DMS153 treated with DMSO at 0.1 percent for 48 hours (cell line): ENCODE measurements at regions not wholly inside any gene's neighbourhood (a gene's known extent, or its start where the extent isn't known, plus 50 kb on each side); places are given as distances from the start of the nearest gene placed in this dataset.

Experiments
- DNase-seq: peaks from one replicate; lab custom pipeline; 2025; ENCODE audit not compliant: unreplicated experiment; lab: John Stamatoyannopoulos, UW

DNA sequence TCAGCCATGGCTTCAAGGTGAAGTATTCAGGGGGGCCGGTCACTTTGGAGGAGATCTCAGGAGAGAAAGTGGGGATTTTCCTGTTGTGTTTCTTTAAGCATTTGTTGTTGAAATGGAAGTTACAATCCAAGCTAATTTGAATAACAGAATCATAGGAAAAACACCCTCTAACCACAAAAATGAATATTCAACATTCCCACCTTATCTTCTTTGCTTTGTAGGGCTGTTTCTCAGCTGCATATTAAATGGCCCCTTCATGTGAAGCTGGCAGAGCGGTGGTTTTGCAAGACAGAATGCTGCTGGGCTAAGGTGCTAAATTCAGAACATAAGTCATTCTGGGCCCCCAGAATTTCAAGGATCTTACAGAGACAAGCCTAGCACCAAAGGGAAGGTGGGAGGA, 279.0 kb downstream of the RRAGC start:
- DNase-seq, result no peak

DNA sequence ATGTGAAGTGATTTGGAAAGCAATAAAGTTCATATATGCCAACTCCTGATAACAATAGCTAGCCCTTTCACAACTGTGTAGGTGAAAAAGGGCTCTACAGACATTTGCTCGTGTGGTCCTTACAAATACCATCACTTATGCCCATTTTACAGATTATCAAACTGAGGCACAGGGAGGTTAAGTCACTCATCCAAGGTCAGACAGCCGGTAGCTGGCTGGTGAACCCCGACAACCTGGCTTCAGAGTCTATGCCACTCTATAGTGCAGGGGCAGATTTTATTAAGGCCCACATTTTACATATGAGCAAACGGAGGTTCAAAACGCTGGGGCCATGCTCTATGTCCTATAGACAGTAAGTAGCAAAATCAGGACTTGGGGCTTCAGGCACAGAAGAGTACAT, 280.5 kb downstream of the RRAGC start:
- no peak for DNase-seq

DNA sequence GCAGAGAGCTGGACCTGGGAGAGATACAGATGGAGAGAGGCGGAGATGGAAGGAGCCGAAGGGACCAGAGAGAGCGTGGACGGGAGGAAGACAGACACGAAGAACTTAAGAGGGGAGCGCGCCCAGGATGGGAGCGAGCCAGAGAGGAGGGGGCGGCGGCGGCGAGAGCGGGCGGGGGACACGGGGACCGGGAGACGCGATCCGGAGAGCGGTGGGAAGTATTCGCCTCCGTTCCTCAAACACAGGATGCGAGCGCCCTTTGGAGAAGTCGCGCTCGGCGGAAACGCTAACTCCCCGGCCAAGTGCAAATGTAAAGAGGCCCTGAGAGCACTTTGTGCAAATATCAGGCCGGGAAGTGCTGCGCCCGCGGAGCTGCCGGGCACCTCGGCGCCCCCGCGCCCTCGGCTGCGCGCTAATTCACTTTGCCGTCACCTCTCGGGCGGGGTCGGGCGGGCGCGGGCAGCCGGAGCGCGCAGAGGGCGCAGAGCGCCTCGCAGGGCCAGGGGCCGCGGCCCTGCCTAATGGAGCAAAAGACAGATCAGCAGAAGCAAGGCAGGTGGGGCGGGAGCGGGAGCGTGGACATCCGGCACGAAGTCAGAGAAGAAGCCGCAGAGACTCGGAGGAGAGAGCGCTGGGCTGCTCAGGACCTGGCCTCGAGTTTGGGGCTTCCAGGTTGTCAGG, 281.2 kb downstream of the RRAGC start:
- DNase-seq, result peak; percentile 18

DNA sequence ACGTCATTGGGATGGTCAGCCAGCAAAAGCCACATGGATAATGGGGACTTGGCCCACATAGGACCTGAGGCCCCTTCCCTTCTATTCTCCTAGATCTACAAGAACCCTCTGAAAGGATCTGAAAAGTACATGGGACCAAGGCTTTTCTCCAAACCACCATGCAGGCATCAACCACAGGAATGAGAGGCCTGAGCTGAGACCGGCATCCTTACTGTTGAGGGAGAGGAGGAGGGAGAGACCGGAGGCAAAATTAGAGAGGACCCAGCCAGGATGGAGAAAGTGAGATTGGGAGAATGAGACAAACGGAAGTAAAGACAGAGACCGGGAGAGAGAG, 281.7 kb downstream of the RRAGC start:
- DNase-seq, result no peak

DNA sequence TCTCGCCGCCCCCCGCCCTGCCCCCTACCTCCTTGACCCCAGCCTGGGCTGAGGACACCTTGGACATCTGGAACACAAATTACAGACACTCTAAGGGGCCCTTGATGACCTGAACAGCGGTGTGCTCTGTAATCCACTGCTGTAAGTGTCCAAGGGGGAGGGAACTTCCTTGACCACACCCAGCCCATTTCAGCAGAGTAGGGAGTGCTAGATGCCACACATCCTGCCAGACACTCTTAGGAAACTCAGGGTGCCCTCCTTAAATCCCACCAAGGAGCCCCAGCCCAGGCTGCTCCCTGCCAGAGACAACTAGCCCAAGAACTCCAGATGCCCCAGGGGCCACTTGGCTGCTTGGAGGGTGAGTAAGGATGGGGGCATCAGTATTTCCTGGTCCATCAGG, 282.2 kb downstream of the RRAGC start:
- DNase-seq, result no peak

DNA sequence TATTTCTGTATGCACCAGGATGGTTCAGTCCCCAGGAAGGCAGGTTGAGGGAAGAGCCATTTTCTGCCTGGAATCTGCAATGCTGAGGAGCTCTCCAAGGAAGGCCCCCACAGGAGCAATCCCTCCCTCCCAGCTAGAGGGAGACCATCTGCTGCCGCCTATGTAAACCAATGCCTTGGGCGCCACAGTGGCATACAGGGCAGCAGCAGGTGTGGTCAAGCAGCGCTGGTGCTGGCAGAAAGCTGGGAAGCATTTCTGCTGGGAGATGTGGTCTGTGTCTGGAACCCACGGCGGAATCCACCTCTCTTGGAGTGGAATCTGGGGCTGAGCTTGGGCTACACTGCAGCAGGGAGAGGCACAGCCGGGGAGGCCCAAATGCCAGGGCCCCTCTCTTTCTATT, 283.3 kb downstream of the RRAGC start:
- DNase-seq, result no peak

DNA sequence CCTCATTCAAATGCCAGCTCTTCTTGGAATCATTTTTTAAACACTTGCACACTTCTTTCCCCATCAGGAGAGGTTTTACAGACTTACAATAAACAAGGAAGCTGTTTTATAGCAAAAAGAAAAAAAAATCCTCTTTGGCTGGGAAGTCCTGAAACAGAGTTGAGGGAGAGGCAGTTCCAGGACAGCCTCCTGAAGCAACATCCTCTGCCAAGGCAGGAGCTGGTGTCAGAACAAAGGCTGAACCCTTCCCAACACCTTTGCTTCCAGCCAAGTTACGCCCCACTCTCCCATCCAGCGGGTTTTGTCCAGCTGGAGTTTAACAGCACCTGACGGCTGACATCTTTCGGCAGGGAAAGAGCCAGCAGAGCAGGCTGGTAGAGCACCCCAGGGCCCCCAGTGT, 287.8 kb downstream of the RRAGC start:
- no peak for DNase-seq

DNA sequence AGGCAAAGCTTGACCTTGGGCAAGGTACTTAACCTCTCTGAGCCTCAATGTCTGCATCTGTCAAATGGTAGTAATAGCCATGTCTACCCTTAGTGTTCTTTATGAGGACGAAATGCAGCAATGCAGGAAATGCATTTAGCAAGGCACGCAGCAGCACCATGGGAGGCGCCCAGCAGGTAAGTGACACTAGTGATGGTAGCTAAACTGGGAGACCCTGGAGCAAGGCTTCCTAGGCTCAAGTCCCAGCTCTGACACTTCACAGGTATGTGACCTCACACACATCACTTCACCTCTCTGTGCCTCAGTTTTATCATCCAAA, 289.0 kb downstream of the RRAGC start:
- DNase-seq, result no peak

DNA sequence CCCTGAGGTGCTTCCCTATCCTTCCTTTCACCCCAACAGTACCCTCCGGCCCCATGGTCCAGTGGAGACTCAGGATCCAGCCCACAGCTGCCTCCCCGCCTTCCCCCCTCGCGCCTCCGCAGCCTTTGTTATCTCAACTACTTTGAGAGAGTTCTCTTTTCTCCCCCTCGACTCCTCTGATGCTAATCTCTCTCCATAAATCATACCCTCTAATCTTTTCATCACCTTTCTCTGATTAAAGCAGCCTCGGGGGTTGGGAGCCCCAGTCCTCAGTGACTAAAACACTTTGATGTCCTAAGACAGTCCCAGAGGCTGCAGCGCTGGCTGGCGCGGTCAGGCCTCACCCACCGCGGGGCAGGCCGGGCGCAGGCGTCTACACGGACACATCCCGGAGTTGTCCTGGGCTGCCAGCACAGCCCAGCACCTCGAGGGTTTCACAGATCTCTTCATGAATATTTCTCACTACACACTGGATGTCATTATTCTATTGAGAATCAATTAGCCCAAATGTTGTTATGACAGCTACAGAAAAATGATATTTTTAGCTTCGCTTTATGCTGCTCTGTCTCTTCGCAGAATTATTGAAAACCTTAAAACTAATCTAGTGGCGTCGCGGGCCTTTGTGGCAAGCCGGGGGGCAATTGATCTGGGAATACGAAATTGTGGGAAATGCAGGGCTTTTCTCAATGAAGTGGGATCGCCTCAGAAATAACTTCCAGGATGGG, 289.5 kb downstream of the RRAGC start:
- DNase-seq, result no peak

DNA sequence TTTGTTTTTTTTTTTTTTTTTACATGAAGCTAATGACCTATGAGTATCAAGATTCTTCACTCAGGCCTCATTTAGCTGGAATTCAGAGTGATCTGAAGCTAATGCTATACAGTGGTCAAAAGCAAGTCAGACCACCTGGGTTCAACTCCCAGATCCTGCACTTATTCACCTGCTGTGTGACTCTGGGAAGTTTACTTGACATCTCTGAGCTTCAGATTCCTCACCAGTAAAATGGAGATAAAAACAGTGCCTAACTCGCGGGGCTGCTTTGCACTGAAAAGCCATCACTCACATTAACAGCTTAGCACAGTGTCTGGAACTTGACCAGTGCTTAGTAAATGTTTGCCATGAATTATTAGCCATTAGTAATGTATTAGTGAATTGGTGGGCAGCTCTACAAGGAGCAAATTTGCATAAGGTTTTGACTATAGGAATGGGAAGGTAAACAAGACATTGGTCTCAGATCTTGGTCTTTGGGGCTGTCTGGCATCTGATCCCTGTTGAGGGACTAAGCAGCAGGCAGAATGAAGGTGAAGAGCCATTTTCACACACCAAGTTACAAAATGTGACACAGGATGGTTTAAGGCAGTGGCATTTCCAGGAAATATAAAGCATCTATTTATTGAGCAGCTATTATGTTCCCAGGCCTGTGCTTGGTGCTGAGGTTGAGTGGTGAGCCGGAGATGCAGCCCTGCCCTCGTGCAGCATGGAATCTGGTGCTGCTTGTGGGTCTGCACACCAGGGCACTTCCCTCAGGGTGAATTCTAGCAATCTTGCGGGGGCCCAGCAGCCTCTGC, 291.3 kb downstream of the RRAGC start:
- DNase-seq, result no peak

DNA sequence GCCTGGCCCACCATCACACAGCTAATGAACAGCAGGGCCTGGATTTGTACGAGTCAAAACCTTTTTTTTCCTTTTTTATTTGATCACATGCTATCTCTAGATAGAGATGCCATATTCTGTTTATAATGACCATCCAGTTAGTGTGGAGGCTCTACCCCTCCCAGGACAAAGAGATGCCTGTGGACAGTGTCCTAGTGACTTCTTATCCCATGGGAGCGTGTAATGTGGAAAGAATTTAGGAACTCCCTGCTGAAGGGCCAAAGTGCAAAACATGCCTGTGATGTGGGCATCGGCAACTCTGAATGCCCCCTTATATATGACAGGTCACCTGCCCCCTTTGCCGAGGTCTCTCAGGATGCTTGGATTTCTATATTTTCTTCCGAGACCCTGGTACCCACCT, 292.2 kb downstream of the RRAGC start:
- no peak for DNase-seq

DNA sequence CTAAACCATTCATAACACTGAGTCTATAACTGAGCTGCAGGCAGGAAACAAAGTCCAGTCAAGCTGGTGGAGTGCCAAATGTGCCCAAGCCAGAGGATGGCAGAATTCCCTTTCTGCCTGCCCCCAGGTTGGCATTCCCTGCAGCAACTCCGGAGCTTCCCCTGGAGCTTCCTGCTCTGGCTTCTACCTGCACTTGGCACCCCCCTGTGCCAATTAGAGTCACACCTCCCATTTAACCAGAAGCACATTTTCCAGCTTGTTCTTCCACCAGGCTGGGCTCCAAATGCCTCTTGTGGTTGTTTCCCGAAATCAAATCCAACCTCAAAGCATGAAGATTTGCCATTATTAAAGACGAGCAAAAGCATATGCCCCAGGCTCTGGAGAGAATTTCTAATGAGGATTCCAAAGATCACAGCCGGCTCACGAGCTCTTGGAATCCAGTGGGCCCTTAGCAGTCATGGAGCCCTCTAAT, 294.5 kb downstream of the RRAGC start:
- no peak for DNase-seq

DNA sequence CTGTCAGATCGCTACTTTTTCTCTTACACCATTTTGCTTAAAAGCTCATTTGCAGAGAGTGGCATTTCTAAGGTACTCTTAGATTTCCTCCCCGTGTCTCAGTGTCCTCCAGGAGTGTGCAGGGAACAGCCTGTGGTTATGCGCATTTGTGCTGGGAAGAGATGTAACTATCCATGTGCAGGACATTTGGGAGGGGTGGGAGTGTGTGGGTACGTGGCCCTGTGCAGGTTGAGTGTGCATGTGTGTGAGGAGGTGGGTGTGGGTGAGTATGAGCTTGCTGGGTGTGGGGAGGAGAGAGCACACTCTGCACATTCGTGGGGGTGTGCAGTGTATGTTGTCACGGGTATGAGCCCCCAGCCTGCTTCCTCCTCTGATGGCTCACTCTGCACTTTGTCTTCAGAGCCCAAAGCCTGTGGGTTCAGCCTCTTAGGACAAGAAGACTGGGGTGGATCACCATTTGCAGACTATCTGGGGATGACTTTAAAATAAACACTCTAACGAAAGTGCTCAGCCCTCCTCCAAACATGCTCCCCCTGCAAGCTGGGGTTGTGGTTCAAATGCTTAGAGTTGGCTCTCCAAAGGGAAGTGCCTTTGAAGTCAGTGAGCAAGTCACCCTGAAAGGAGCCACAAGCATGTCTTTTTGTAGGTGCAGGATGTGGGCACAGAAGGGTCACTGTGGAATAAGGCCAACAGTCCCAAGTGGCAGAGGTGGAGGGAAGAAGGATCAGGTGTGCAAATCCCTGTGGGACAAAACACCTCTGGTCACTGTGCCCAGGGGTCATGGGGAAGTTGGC, 295.4 kb downstream of the RRAGC start:
- no peak for DNase-seq

DNA sequence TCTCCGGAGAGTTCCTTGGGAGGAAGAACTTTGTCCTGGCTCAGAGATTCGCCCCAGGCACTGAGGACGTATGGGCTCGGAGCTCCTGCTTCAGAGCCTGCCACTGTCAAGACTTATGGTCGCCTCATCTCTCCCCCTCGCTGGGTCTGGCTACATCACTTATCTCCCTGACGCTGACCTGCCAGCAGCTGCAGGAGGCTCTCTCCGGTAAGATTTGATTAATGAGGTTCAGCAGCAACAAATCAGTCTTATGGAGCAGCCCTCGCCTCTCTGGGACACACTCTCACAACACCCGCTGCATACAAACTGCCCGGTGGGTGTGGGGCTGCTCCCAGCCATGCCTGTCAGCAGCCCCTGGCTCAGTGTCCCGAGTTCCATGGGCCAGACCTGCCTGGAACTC, 297.8 kb downstream of the RRAGC start:
- DNase-seq, result no peak

DNA sequence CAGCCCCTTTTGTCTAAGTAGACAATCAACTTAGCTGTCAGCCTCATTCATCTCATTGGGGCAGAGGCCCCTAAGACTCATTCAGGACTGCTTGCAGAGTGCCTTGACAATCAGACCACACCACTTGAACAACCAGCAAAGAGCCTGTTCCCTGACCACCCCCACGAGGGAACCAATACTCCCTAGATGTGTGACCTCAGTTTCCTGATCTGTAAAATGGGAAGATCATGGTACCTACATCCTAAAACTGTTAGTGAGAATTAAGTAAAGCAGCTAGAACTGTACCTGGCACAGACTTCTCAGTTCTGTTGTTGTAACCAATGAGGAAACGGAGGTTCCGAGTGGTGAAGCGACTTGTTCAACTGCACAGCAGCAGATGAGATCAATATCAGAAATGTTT, 298.5 kb downstream of the RRAGC start:
- no peak for DNase-seq

DNA sequence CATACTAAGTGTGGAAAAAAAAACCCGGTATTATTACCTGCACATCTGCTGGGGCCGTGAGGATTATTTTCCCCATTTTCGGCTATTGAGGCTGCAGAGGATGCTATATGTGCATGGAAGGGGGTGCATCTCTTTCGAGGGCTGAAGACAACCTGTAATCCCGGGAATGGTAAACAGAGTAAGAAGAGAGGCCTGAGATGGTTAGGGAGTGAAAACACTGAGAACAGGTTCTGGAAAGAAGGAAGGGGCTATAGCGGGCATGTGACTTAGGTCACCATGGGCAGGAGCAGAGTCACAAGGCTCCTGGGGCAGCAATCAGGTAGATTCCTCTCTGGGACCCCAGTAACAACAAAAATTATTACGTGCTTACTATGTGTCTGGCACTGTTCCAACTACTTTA, 299.1 kb downstream of the RRAGC start:
- no peak for DNase-seq

DNA sequence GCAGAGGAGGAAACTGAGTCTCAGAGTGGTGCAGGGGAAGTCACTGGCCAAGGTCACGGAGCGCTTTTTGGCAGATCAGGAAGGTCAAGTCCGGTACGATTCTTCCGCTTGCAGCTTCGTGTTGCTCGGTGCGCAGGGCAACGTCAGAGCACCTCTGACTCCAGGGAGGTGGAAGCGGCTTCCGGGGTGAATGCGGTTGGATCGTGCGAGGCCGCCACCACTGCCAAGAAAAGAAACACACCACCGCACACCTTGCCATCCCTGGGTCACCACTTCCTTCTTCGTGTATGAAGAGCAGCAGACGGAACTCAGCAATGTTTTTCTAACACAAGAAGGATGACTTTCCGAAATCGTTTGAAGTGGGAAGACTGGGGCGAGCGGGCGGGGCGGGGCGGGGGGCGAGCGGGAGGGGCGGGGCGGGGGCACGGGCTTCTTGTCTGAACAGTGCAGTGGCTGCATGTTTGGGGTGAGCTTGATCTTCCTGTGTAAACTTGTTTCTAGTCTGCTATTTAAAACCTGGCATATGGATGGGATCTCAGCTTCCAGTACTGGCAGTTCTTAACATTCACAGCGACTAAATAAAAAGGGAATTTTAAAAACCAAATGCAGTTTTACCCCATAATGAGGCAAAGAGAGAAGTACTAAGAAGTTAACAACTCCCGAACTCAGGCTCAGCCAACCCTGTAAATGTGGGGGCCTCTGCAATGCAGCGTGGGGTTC, 300.0 kb downstream of the RRAGC start:
- peak; percentile 59 for DNase-seq

DNA sequence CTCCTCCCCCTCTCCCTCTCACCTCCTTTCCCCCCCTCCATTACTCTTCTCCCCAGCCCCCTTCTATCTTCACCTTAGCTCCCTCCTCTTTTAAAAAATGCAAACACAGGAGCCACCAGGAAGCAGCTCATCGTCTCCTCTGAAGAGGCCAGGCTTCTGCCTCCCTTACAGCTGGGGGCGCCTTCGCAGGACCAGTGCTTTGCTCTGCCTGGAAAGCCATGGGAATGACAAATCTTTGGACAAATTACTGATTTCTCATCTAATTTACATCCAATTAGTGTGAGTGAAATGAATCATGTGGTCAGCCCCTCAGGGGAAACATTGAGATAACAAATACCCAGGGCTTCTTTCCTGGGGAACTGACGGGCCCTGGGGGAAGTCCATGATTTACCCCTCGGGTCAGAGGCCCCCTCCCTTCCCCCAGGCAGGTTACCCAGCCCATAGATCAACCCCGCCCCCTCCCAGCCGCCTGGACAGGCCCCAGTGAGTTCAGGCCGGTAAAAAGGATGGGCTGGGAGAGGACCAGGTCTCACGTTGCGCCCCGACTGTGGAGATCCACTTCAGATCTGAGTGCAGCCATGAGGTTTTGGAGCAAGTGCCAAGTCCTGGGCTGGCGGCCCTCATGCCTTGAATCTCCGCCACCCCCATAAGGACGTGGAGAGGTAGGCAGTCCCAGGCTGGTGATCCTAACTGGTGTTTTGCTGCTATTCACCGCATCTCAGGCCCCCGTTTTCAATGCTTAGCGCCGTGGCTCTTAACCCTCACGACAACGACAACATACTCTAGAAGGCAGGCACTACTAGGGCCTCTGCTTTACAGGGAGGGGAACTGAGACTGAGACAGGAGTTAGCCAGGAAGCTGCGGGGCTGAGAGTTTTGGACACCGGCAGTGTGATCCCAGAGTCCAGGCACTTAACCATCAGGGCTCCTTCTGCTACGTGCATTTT, 300.8 kb downstream of the RRAGC start:
- DNase-seq, result peak; percentile 59

DNA sequence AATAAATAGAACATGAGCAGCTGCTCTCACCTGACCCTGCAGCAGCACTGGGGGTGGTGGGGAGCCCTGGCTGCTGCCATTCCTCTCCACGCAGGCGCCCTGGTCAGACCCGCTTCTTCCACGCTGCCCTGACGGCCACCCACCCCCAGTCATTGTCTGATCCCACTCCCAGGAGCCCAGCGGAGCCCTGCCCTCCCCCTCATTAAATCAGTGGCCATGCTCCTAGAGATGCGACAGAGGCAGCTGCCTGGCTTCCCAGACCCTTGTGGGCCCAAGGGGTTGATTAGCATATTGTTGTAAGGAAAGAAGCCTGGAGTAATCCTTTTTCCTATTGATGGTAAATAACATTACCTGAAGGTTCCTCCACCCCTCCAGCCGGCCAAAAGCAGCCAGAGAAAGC, 301.5 kb downstream of the RRAGC start:
- DNase-seq, result no peak

DNA sequence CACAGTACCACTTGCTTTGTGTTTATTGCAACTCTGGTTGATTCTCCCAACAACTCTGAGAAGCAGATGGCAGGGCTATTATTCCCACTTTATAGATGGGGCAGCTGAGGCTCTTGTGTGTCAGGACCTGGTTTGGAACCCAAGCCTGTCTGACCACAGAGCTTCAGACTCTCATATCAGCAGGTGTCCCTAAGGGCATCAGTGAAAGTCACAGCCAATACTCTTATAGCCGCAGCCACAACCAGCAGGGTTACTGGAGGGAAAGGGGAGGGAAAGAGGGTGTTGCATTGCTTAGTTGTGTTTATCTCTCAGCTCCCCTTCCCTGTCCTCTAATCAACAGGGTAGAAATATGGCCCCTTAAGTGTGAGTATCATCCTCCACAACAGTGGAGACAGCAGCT, 304.0 kb downstream of the RRAGC start:
- DNase-seq, result no peak
